ENCODE measurements at regions not wholly inside any gene's neighbourhood (a gene's known extent, or its start where the extent isn't known, plus 50 kb on each side); places are given as distances from the start of the nearest gene placed in this dataset.

DNA sequence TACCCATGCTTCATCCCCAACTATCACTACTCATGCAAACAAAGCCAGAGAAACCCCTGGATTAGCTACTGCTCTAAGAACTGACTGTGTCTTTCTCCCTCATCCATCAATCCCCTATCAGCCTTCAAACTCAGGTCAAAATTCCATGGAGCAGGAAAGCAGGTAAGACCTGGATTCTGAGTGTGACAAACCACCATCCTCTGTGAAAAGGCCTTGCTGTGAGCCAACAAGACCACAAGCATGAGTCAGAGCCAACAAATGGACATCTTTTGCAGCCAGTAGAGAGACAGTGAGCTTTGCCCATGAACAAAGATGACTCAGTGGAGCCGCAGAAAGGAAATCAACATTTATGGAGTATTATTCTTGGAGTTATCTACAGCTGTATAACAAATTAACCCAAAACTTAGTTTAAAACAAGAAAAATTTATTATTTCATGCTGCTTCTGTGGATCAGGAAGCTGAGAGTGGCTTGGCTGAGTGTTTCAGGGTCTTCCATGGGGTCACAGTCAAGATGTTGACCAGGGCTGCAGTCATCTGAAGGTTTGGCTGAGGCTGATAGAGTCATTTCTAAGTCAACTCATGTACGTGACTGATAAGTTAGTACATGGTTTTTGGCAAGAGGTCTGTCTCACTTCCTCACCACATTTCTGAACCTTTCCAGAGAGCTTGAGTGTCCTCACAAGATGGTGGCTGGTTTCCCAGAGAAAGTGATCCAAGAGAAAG lies 61.1 kb downstream of the PITPNM2 start:
- Mint-ChIP-seq H3K4me3 (no peak overlapping the region), H3K4me1 (no peaks in the 10 kb centered on the region; the same call in 2 of the 3 replicates), H3K27ac (no peak overlapping the region), H3K27me3 (ENCODE audit: insufficient read depth, low read depth, poor library complexity) (peaks cover 5% of the 10 kb centered on the region), H3K9me3 (no peaks in the 10 kb centered on the region), H3K36me3 (ENCODE audit: low read depth) (no peaks in the 10 kb centered on the region)
- Histone ChIP-seq H3K27ac (ENCODE audit: low read depth) (no peak overlapping the region), H3K9me2 (ENCODE audit: insufficient read depth) (no peaks in the 10 kb centered on the region), H3K27me3 (ENCODE audit: insufficient read depth) (no peaks in the 10 kb centered on the region), H3K79me2 (replicated peaks; ENCODE audit: insufficient read depth) (no peaks in the 10 kb centered on the region), H3K36me3 (ENCODE audit: insufficient read depth) (no peaks in the 10 kb centered on the region), H3F3A (replicated peaks; ENCODE audit: low read depth) (no peaks in the 10 kb centered on the region), H3K4me1 (ENCODE audit: insufficient read depth) (no peaks in the 10 kb centered on the region), H4K20me1 (replicated peaks; ENCODE audit: insufficient read depth) (no peaks in the 10 kb centered on the region), H3K4me2 (no peak overlapping the region), H2AFZ (no peak overlapping the region), H3K4me3 (no peak overlapping the region)
- ATAC-seq (no peak), DNase-seq (ENCODE audit: low spot score) (no peak)
- TF ChIP-seq, protein P1, sequence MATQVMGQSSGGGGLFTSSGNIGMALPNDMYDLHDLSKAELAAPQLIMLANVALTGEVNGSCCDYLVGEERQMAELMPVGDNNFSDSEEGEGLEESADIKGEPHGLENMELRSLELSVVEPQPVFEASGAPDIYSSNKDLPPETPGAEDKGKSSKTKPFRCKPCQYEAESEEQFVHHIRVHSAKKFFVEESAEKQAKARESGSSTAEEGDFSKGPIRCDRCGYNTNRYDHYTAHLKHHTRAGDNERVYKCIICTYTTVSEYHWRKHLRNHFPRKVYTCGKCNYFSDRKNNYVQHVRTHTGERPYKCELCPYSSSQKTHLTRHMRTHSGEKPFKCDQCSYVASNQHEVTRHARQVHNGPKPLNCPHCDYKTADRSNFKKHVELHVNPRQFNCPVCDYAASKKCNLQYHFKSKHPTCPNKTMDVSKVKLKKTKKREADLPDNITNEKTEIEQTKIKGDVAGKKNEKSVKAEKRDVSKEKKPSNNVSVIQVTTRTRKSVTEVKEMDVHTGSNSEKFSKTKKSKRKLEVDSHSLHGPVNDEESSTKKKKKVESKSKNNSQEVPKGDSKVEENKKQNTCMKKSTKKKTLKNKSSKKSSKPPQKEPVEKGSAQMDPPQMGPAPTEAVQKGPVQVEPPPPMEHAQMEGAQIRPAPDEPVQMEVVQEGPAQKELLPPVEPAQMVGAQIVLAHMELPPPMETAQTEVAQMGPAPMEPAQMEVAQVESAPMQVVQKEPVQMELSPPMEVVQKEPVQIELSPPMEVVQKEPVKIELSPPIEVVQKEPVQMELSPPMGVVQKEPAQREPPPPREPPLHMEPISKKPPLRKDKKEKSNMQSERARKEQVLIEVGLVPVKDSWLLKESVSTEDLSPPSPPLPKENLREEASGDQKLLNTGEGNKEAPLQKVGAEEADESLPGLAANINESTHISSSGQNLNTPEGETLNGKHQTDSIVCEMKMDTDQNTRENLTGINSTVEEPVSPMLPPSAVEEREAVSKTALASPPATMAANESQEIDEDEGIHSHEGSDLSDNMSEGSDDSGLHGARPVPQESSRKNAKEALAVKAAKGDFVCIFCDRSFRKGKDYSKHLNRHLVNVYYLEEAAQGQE (IDR thresholded peaks at IDR 0.05; ENCODE audit: unreplicated experiment): no peak
- TF ChIP-seq ZNF331 (CRISPR knock-in tag; IDR thresholded peaks at IDR 0.05; ENCODE audit: low read depth) (no peak), CTCF (conservative IDR thresholded peaks at IDR 0.05; ENCODE audit: low read depth in 2 of 2) (no peak), POLR2AphosphoS5 (IDR thresholded peaks at IDR 0.05; ENCODE audit: low read depth) (no peak), EZH2 (IDR thresholded peaks at IDR 0.05; ENCODE audit: low read depth, unreplicated experiment) (no peak), JUNB (IDR thresholded peaks at IDR 0.05; ENCODE audit: unreplicated experiment) (no peak), ZNF114 (CRISPR knock-in tag; IDR thresholded peaks at IDR 0.05) (no peak), STAT1 (IDR thresholded peaks at IDR 0.05; ENCODE audit: unreplicated experiment) (no peak), EZH2phosphoT487 (IDR thresholded peaks at IDR 0.05; ENCODE audit: unreplicated experiment) (no peak), ETS1 (IDR thresholded peaks at IDR 0.05) (no peak), NANOG (IDR thresholded peaks at IDR 0.05; ENCODE audit: borderline replicate concordance) (no peak), CREB1 (CRISPR knock-in tag; IDR thresholded peaks at IDR 0.05; ENCODE audit: low read depth) (no peak), ZNF462 (CRISPR knock-in tag; IDR thresholded peaks at IDR 0.05) (no peak)
